ENCODE measurements at regions not wholly inside any gene's neighbourhood (a gene's known extent, or its start where the extent isn't known, plus 50 kb on each side); places are given as distances from the start of the nearest gene placed in this dataset.

GRCh38 chr2:192657362-192657761 lies 462.6 kb upstream of the TMEFF2 start:
- DNase-seq (ENCODE audit: low spot score in 2 of 2), result no peak
- Histone ChIP-seq H3K4me3 (no peak overlapping the region), H3K27me3 (no peaks in the 10 kb centered on the region), H3K9me3 (no peaks in the 10 kb centered on the region), H3K36me3 (no peaks in the 10 kb centered on the region), H3K4me1 (no peaks in the 10 kb centered on the region), H3K27ac (no peak overlapping the region)
- WGBS, result 92% methylated on average over 3 of the region's 3 CpGs
- TF ChIP-seq POLR2AphosphoS5 (IDR thresholded peaks at IDR 0.05) (no peak), EP300 (IDR thresholded peaks at IDR 0.05) (no peak), CTCF (IDR thresholded peaks at IDR 0.05) (no peak), POLR2A (IDR thresholded peaks at IDR 0.05) (no peak)

GRCh38 chr2:192655916-192656315 lies 461.2 kb upstream of the TMEFF2 start:
- WGBS, result 52% methylated on average over 3 of the region's 3 CpGs
- TF ChIP-seq POLR2AphosphoS5 (IDR thresholded peaks at IDR 0.05) (no peak), EP300 (IDR thresholded peaks at IDR 0.05) (no peak), CTCF (IDR thresholded peaks at IDR 0.05) (no peak), POLR2A (IDR thresholded peaks at IDR 0.05) (no peak)
- no peaks in the 10 kb centered on the region for H3K36me3 ChIP-seq

GRCh38 chr2:192645811-192646598 lies 451.3 kb upstream of the TMEFF2 start:
- DNase-seq (ENCODE audit: low spot score in 2 of 2), result no peak
- no peaks in the 10 kb centered on the region for H3K9me3 ChIP-seq
- H3K27me3 ChIP-seq, result no peaks in the 10 kb centered on the region
- TF ChIP-seq EP300 (IDR thresholded peaks at IDR 0.05), result no peak
- TF ChIP-seq POLR2AphosphoS5 (IDR thresholded peaks at IDR 0.05), result no peak
- TF ChIP-seq POLR2A (IDR thresholded peaks at IDR 0.05), result no peak
- TF ChIP-seq CTCF (IDR thresholded peaks at IDR 0.05), result no peak
- H3K27ac ChIP-seq, result no peak overlapping the region
- no peak overlapping the region for H3K4me3 ChIP-seq
- no peaks in the 10 kb centered on the region for H3K36me3 ChIP-seq
- WGBS, result 76% methylated on average over 6 of the region's 6 CpGs
- no peaks in the 10 kb centered on the region for H3K4me1 ChIP-seq

More at GRCh38 chr2:192655916-192656315, 461.2 kb upstream of the TMEFF2 start:
- Histone ChIP-seq H3K9me3 (no peaks in the 10 kb centered on the region), H3K4me3 (no peak overlapping the region), H3K27me3 (no peaks in the 10 kb centered on the region), H3K27ac (no peak overlapping the region), H3K4me1 (no peaks in the 10 kb centered on the region)
- no peak for DNase-seq (ENCODE audit: low spot score in 2 of 2)

- WGBS, result 79% methylated on average over 3 of the region's 3 CpGs
- Histone ChIP-seq H3K27me3 (no peaks in the 10 kb centered on the region), H3K4me3 (no peak overlapping the region), H3K4me1 (no peaks in the 10 kb centered on the region), H3K27ac (no peak overlapping the region), H3K36me3 (no peaks in the 10 kb centered on the region), H3K9me3 (peaks cover 6% of the 10 kb centered on the region)
- TF ChIP-seq POLR2A (IDR thresholded peaks at IDR 0.05), result no peak
- TF ChIP-seq CTCF (IDR thresholded peaks at IDR 0.05), result no peak
- TF ChIP-seq EP300 (IDR thresholded peaks at IDR 0.05), result no peak
- TF ChIP-seq POLR2AphosphoS5 (IDR thresholded peaks at IDR 0.05), result no peak
- DNase-seq (ENCODE audit: low spot score in 2 of 2), result no peak
These were observed 439.8 kb upstream of the TMEFF2 start for GRCh38 chr2:192634557-192634956.

- TF ChIP-seq CTCF (IDR thresholded peaks at IDR 0.05), result no peak
- TF ChIP-seq POLR2A (IDR thresholded peaks at IDR 0.05), result no peak
- TF ChIP-seq POLR2AphosphoS5 (IDR thresholded peaks at IDR 0.05), result no peak
- no peak for TF ChIP-seq EP300 (IDR thresholded peaks at IDR 0.05)
- 96% methylated on average over 2 of the region's 2 CpGs for WGBS
- H3K4me1 ChIP-seq, result no peaks in the 10 kb centered on the region
- H3K4me3 ChIP-seq, result no peak overlapping the region
- H3K36me3 ChIP-seq, result no peaks in the 10 kb centered on the region
- DNase-seq (ENCODE audit: low spot score in 2 of 2), result no peak
- H3K27me3 ChIP-seq, result no peaks in the 10 kb centered on the region
- no peaks in the 10 kb centered on the region for H3K9me3 ChIP-seq
- no peak overlapping the region for H3K27ac ChIP-seq
These were observed 433.3 kb upstream of the TMEFF2 start for GRCh38 chr2:192628017-192628416.

Measured in suprapubic skin (tissue), 4 donors.